Keratinocyte (primary cell): ENCODE measurements at regions not wholly inside any gene's neighbourhood (a gene's known extent, or its start where the extent isn't known, plus 50 kb on each side); places are given as distances from the start of the nearest gene placed in this dataset.

Experiments
- DNase-seq: peaks from one replicate; pipeline ENCODE4 v3.0.0-alpha.2; 2011; ENCODE audit warnings: low read depth, missing footprints, low spot score
- FAIRE-seq: peaks from 2 replicates; lab custom pipeline; 2011; peaks lifted over from hg19 to GRCh38; lab: Jason Lieb, UNC
- H2AFZ ChIP-seq: 2 replicates; pipeline ENCODE4 v1.6.0; 2012; ENCODE audit warnings: low read length, control low read depth, inconsistent platforms; ENCODE audit not compliant: control insufficient read depth
- H3K27ac ChIP-seq: 2 replicates; pipeline ENCODE4 v1.5.1; 2011; ENCODE audit warnings: low read length; ENCODE audit not compliant: control insufficient read depth, insufficient read depth
- H3K27me3 ChIP-seq: 3 replicates; pipeline ENCODE4 v1.6.0; 2011; ENCODE audit warnings: low read length; ENCODE audit not compliant: control insufficient read depth, insufficient read depth; ENCODE audit errors: extremely low read depth
- H3K36me3 ChIP-seq, 2 experiments: 2 replicates in 1 of 2; 3 replicates in 1 of 2; pipeline ENCODE4 v1.5.1; 2011; ENCODE audit warnings: low read length in 2 of 2, mild to moderate bottlenecking in 1 of 2; ENCODE audit not compliant: control insufficient read depth in 2 of 2, insufficient read depth in 2 of 2; ENCODE audit errors: extremely low read depth in 1 of 2
- H3K4me1 ChIP-seq: 3 replicates; pipeline ENCODE4 v1.5.1; 2011; ENCODE audit warnings: low read length; ENCODE audit not compliant: control insufficient read depth, insufficient read depth; ENCODE audit errors: extremely low read depth
- H3K4me2 ChIP-seq: 3 replicates; pipeline ENCODE4 v1.6.0; 2011; ENCODE audit warnings: low read depth, low read length; ENCODE audit not compliant: control insufficient read depth, insufficient read depth; ENCODE audit errors: extremely low read depth
- H3K4me3 ChIP-seq, 3 experiments: fragments of 200-600 bp in 1 of 3; sonication (generic) in 1 of 3; 2 replicates in 2 of 3; 3 replicates in 1 of 3; pipeline ENCODE4 v1.5.1; 2011 to 2016; ENCODE audit warnings: low read length in 3 of 3, mild to moderate bottlenecking in 3 of 3, control low read depth in 2 of 3, inconsistent platforms in 1 of 3, low read depth in 1 of 3, mixed read lengths in 1 of 3, mixed run types in 1 of 3, moderate library complexity in 1 of 3; ENCODE audit not compliant: control insufficient read depth in 2 of 3, insufficient read depth in 2 of 3; ENCODE audit errors: extremely low read depth in 1 of 3
- H3K79me2 ChIP-seq: 2 replicates; pipeline ENCODE4 v1.6.0; 2012; ENCODE audit warnings: low read length; ENCODE audit not compliant: control insufficient read depth, insufficient read depth
- H3K9ac ChIP-seq: 3 replicates; pipeline ENCODE4 v1.6.0; 2011; ENCODE audit warnings: low read length; ENCODE audit not compliant: control insufficient read depth, insufficient read depth; ENCODE audit errors: extremely low read depth
- H3K9me1 ChIP-seq: 3 replicates; pipeline ENCODE4 v1.6.0; 2011; ENCODE audit warnings: low read length; ENCODE audit not compliant: control insufficient read depth, insufficient read depth; ENCODE audit errors: extremely low read depth
- H3K9me3 ChIP-seq: 2 replicates; pipeline ENCODE4 v1.5.1; 2012; ENCODE audit warnings: low read depth, low read length; ENCODE audit not compliant: control insufficient read depth
- H4K20me1 ChIP-seq: 3 replicates; pipeline ENCODE4 v1.6.0; 2011; ENCODE audit warnings: low read length; ENCODE audit not compliant: control insufficient read depth, insufficient read depth; ENCODE audit errors: extremely low read depth
- CTCF ChIP-seq, 3 experiments: IDR thresholded peaks in 1 of 3; conservative IDR thresholded peaks in 1 of 3; optimal IDR thresholded peaks in 1 of 3; 2 replicates in 2 of 3; 3 replicates in 1 of 3; pipeline versions ENCODE3 to v1.5.1; 2011; ENCODE audit warnings: low read length in 3 of 3, mild to moderate bottlenecking in 3 of 3, moderate library complexity in 2 of 3, control low read depth in 1 of 3, inconsistent platforms in 1 of 3; ENCODE audit not compliant: insufficient read depth in 2 of 3; ENCODE audit errors: extremely low read depth in 1 of 3
- EZH2 ChIP-seq: IDR thresholded peaks from one replicate; pipeline ENCODE4 v1.6.1; 2012; ENCODE audit warnings: inconsistent platforms, mild to moderate bottlenecking, low read length, moderate library complexity
- dilution Hi-C: fragments of 300-500 bp; cut with MboI; formaldehyde crosslinking; loops from one replicate; pipeline ENCODE4 v1.7.0; 2020; ENCODE audit warnings: low sequenced_read_pairs; ENCODE audit not compliant: extremely low pct_ligation_motif_present

- no peak for FAIRE-seq
- Histone ChIP-seq H3K4me2 (no peak overlapping the region), H2AFZ (no peak overlapping the region), H3K36me3 (no peaks in the 10 kb centered on the region), H3K9ac (no peak overlapping the region), H3K27ac (no peak overlapping the region), H3K27me3 (no peaks in the 10 kb centered on the region), H4K20me1 (no peaks in the 10 kb centered on the region), H3K9me1 (no peaks in the 10 kb centered on the region), H3K4me1 (no peaks in the 10 kb centered on the region), H3K4me3 (no peak overlapping the region), H3K79me2 (no peaks in the 10 kb centered on the region), H3K9me3 (peaks cover 6% of the 10 kb centered on the region)
- DNase-seq = no peak
- dilution Hi-C loops = no loop called here
- TF ChIP-seq EZH2 (no peak), CTCF (optimal IDR thresholded peaks at IDR 0.05 in 1 of 3, IDR thresholded peaks at IDR 0.05 in 1 of 3, conservative IDR thresholded peaks at IDR 0.05 in 1 of 3; ENCODE audit: extremely low read depth in 1 of 3, insufficient read depth in 2 of 3, low read length in 3 of 3) (no peak)
Measured at GRCh38 chr4:45284400-45285085, 558.2 kb upstream of the GNPDA2 start.

- Histone ChIP-seq H3K9ac (no peak overlapping the region), H3K27ac (no peak overlapping the region), H2AFZ (no peak overlapping the region), H3K4me3 (no peak overlapping the region), H3K4me2 (no peak overlapping the region), H3K27me3 (no peaks in the 10 kb centered on the region), H3K4me1 (no peaks in the 10 kb centered on the region), H3K9me1 (no peaks in the 10 kb centered on the region), H3K9me3 (peaks cover 6% of the 10 kb centered on the region), H4K20me1 (no peaks in the 10 kb centered on the region), H3K36me3 (no peaks in the 10 kb centered on the region), H3K79me2 (no peaks in the 10 kb centered on the region)
- no peak for DNase-seq
- TF ChIP-seq CTCF (optimal IDR thresholded peaks at IDR 0.05 in 1 of 3, IDR thresholded peaks at IDR 0.05 in 1 of 3, conservative IDR thresholded peaks at IDR 0.05 in 1 of 3; ENCODE audit: extremely low read depth in 1 of 3, insufficient read depth in 2 of 3, low read length in 3 of 3) (no peak), EZH2 (no peak)
- dilution Hi-C loops = no loop called here
- no peak for FAIRE-seq
Measured at GRCh38 chr4:45283352-45283751, 557.0 kb upstream of the GNPDA2 start.
